GM18867 (cell line): ENCODE measurements at regions not wholly inside any gene's neighbourhood (a gene's known extent, or its start where the extent isn't known, plus 50 kb on each side); places are given as distances from the start of the nearest gene placed in this dataset.

Experiments used
- ATAC-seq: cut with Tn5 transposase; IDR thresholded peaks from one replicate; pipeline ENCODE4 v1.9.1; 2021; ENCODE audit warnings: mild to moderate bottlenecking, moderate library complexity; ENCODE audit not compliant: unreplicated experiment

DNA sequence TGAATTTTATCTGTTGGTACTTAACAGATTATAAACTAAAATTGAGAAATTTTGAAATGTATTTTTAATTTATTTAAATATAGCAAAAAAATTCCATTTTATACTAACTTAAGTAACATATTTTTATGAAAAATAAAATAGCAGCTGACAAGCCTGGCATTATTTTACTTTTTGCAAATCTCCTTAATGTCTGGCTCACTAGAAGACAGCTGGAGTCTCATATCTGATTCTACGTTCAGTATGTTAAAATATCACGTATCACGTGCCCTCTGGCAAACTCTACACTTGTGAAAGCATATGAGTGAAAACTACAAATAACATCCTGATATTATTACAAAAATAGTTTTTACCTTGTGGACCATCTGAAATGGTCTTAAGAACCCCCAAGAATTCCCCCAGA is 513.2 kb upstream of the NBEA start:
- no peak for ATAC-seq

DNA sequence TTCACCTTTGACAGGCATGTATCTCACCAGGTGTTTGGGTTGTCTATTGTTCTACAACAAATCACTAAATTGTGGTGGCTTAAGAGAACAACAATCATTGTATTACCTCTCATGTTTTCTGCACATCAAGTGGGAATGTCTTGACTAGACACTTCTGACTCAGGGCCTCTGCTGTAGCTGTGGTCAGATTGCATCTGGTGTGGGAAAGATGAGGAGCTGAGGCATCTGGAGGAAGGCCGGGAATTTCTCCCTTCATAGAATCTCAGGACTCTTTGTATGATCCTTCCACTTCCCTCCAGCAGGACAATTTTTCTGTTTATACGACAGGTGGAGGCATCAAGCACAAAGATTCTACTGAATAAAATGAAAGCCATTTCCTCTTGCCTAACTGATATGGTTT is 511.8 kb upstream of the NBEA start:
- no peak for ATAC-seq

DNA sequence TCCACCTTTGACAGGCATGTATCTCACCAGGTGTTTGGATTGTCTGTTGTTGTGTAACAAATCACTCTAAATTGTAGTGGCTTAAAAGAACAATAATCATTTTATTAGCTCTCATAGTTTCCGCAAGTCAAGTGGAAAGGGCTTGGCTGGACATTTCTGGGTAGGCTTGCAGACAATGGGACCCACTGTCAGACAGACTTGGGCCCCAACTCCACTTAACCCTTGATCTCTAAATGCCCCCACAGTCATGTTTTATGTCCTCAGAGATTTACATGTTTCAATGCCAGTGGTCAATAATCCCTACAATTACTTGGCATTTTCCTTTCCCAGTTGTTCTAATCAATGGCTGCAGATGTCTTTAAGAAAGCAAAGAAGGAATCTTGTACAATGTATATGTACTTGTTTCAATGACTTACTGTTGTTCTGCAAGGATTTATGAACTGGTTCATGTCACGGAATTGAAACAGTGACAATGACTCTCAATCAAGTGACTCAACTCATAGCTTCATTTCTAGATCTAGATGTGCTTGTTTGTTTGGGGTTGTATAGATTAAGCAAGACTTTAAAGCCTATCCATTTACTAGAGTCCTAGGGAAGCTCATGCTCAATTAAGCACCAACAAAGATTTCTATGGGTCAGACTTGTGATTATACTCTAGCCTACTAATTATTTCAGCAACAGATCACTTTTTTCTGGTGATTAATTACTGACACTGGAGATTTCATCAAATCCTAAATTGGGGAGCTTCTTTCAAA is 510.1 kb upstream of the NBEA start:
- no peak for ATAC-seq

DNA sequence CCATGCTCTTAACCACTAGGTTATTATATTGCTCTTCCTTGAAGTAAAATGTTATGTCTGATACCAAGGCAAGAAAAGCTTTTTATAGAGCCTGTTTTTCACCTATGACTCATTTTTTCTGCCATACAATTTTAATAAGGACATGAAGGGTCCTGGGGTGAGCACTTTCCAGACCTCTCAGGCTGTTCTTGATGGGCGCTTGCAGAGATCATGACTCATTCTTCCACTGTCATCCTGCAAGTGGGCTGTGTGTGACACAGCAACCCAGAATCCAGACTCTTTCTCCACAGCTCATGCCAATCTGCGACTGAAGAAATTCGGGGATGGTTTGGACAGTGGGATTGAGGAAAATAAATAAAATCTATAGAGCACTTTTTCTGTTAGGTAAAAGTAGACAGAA is 506.7 kb upstream of the NBEA start:
- no peak for ATAC-seq

DNA sequence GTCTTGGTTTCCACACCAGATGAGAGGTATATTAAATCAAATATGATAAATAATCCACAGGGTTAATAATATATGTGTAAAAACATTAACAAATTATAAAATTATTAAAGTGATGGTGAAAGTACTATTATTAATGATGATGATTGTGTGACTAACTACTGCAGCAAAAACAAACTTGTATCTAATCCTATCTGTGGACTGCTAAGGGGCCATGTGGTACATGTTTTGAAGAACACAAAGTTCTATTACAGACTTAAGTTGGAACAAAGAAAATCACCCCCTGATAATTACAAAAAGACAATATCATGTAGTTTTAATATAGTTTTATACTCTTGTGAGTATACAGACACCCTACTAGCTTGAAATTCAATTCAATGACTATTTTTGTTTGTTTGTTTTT is 504.2 kb upstream of the NBEA start:
- no peak for ATAC-seq

DNA sequence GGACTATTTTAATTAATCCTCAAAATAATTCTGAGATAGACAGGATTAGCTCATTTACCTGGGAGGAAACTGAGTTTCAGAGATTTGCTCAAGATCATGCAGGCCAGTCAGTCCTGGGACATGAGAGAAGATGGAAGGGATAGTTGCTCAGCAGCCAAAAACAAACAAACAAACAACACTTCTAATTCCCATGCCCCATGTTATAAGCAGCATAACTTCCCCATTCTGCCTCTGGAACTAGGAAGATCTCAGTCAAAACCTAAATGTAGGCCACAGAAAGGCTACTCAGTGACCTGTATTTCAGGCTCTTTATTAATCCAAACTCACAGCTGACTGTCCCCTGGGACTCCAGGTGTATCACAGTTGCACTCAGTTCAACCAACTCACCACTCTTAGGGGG is 489.2 kb upstream of the NBEA start:
- no peak for ATAC-seq

DNA sequence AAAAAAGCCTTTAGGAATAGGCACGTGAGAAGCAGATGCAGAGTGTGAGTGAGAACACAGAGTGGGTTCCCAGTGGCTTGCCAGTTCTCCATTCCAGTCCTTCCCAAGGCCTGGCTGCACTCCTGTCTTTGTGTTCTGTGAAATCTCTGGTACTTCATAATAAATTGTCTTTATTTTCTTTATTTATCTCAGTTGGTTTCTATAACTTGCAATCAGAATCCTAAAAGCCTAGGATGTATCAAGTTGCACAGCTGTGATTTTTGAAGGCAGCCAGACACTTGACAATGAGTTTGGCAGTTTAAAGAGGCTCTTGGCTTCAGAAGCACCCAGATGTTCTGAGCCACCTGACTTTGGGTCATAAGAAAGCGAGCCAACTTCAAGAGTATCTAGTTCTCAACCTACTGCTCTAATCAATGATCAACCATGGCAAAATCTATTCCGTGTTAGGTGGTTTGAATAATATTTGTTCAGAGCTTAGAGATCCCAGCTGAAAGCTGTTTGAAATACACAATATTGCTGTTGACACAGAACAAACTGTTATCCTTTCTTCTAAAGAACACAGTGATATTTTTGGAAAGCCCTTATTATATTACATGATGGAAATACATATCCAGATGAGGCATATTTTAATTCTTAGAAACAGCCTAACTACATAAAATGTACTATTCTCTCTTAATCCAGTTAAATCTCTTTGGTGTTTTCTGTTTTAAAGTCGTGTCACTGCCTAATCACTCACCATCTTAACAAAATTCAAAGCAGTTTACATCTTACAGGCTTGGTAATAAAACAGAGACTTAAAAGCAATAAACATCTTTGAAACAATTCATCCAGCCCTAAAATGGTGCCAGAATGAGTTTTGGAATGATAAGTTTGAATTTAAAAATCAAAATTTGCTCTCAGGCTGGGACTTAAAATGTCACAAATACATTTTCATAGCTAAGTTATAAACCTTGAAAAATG is 483.0 kb upstream of the NBEA start:
- no peak for ATAC-seq

DNA sequence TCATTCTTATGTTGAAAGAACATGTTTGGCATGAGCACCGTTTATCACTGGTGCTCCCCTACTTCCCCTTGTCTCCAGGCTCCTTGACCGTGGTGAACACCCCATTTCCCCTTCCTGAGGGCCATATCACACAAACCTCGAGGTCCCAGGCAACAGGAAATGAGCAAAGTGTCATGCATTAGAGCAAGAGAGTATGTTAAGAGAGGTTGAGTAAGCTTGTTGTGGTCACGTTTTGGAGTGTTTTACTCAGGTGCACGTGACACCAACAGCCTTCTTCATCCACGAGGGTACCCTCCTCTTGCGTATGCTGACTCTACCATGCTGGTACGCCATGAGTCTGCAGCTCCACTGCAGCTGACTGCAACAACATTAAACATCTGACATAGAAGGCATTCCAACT is 482.2 kb upstream of the NBEA start:
- ATAC-seq, result no peak

DNA sequence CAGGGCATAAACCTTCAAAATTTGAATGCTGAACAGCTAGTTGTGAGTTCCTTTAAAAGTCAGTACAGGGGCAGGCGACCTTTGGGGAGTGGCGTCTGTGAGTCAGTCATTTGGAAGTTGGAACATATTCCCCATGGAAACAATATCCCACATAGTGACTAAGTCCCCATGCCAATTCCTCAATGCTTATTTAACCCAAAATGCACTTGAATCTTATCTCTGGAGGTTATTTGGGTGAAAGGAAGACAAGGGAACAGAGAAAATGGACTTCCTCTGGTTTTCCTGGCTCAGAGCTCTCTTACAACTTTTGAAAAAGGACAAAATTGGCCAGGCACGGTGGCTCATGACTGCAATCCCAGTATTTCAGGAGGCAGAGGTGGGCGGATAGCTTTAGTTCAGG is 479.2 kb upstream of the NBEA start:
- ATAC-seq, result no peak

DNA sequence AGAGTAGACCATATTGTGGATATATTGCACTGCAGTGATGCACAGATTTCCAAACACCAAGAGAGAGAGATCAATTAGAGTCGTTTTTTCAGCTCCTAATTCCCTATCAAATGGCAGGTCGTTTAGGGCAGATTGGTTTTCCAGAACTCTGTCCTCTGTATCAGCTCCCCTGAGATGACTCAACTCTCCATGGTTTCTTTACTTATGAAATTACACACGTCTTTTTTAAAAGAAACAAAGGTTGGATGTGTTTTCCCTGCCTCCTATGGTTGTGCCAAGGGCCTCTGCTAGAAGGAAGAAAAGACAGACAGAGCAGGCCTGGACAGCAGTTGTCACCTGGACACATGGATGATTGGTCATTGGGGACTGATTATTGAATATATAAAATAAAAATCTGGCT is 478.1 kb upstream of the NBEA start:
- ATAC-seq, result no peak

DNA sequence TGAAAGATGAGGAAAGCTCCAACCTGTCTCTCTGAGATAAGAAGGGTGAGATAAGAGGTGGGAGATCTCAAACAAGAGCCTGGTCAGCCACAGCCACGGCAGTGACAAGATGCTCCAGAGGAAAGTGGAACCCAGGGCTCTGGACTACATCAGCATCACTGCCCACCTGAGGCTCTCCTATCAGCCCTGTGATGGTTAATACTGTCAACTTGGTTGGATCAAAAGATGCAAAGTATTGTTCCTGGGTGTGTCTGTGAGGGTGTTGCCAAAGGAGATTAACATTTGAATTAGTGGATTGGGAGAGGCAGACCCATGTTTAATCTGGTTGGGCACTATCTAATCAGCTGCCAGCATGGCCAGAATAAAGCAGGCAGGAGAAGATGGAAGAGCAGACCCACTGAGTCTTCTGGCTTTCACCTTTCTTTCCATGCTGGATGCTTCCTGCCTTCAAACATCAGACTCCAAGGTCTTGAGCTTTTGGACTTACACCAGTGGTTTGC is 476.6 kb upstream of the NBEA start:
- ATAC-seq, result no peak

DNA sequence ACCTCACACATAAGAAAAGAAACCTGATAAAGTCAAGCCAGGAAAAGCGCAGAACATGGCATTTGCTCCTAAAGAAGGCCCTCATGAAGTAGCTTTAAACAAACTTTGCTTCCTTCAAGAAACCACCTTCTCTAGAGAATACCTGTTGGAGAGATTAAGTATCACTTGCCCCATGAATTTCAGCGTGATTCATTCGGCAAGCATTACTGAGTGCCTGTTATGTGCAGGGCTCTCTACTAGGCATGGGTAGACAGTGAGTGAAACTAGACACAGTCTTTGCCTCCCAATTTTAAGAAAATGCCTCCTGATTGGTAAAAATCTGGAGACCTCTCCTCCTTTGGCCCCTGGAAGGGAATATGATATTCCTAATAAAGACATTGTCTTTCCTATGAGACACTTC is 475.8 kb upstream of the NBEA start:
- ATAC-seq, result no peak

DNA sequence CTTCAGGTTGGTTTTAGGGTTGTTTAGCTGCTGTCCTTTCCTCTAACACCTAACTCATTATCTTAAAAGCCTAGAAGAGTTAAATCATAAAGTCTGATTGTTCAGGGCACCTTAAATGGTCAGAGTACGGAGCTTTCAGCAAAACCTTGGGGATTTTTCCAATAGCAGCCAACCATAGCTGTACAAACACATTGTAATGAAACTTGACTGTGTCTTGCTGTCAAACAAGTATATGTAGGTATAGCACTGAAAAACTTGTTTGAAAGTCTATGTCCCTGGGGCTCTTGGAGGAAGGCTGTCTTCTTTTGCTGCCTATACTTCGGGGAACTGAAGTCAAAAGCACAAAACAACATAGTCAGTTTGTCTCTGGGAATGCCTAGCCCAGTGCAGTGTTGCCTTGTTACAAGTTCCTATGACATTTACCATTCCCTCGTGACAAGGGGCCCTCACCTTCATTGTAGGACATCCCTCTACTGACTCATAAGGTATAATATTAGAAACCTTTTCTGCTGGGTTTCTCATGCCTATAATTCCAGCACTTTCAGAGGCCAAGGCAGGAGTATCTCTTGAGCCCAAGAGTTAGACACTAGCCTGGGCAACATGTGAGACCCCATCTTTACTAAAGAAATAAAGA is 474.5 kb upstream of the NBEA start:
- ATAC-seq, result no peak

DNA sequence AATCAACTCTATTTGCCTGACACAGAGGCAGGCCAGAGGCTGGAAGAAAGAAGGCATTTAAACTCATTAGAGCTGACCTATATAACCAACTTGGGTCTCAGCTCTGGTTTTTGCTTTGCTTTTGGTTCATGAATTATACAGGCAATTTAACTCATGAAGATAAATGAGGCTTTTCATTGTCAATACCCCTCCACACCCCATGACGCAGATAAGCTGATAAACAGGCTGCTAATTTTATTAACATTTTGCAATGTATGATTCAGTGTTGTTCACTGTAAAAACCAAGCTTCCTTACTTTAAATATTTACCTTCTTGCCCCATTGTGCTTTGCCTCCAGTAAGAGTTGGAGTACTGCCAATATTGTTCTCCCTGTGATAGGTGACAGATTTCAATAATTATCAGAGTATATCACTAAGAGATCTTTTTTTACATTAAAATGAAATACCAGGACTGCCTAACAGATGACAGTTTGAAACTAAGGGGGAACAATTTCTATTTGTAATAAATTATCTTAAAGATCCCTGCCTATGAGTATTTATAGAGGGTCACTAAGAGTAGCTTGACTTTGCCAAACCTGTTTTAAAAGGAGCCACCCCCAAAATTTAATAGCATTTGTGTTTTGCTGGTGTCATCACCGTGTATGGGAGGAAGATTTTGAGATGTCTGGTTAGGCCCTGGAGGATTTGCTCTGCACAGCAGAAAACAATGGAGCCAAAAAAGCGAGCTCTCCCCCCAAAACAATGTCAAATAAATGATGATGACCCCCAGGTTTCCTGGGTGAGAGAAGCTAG is 472.7 kb upstream of the NBEA start:
- no peak for ATAC-seq

DNA sequence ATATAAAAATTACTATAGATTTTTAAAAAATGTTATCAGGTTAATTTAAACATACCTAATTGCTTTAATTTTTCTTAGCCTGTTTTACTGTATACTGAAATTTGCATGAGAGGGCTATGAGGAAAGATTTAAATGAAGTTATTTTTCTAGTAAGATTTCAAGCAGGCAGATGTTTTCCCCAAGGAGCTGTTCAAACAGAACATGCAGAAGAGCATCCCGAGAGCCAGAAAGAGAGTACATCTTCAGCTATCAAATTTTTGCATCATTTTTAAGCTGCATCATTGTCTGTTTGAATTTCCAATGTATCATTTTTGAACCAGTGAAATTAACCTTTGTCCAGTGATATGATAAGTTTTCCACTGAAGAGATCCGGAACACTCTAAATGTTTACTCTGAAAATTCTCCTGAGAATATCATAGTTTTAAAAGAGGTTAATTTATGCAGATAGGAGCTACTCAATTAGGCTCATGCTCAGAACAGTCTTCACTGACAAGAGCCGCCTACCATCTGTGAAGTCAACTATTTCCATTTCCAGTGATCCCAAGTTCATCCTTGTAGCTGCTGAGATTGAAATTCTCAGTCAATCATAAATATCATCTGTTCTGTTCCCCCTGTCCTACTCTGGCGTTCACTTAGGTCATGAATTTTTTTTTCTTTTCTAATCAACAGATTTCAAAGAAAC is 467.7 kb upstream of the NBEA start:
- no peak for ATAC-seq

DNA sequence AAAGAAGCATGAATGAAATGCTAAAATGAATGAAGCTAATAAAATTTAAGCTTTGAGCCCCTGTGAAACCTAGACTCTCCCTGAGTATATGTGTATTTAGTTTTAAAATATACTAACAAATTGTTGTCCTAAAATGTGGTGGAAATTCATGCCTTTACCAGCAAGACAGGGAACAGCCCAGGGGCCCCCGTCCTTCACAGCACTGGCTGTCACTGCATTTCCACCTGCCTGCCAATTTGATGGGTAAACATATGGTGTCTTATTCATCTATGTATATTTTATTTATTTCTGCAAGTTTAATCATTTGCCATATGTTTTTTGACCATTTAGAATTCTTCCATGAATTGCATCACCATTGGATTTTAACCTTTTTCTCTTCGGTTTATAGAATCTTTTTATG is 463.7 kb upstream of the NBEA start:
- no peak for ATAC-seq

DNA sequence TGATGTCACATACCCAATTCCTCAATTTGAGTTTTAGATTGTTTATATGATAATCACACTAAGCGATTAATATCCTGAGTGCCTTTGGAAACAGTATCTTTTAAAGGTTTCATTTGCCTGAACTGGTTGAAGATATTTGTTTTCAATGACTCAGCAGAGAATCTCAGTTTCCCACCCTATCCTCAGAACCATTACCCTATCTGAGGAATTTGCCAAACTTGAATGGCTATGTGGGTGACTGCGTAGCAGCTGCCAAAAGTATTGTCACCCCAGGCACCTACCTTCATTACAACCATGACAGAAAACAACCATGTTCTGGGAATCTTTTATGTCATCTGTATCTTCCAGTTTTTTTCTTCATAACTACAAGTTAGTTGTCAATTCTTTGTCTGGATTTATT is 440.1 kb upstream of the NBEA start:
- no peak for ATAC-seq

DNA sequence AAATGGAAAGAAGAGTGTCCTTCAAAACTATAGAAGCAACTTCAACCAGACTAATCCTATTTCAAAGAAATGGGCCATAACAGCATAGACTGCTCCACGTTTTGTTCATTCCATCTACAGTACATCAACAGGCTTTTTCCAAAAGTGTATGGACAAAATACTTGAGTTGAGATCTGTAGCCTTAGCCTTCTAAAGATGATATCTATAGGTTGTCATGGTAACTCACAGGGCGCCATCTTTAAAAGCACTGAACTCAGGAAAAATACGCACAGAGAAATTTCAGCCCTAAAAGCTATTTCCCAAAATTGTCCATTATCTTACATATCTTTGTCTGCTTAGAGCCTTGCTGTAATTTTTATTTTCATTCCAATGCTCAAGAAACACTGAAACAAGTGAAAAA is 439.4 kb upstream of the NBEA start:
- ATAC-seq, result no peak

DNA sequence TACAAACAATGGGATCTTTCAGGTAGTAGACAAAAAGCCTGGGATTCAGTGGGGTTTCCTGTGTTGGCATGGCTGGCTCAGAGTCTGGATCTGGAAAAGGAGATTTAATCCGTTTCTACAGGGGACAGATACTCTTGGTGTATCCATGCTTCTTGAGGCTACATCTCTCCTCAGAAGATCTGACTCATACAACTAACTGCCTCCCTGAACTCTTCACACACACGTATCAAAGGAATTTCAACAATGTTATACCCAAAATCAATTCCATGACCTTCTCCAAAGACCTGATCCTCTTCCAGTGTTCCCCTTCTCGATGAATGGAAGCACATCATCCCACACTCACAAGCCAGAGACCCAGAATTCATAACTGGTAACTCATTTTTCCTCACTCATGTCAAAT is 435.3 kb upstream of the NBEA start:
- ATAC-seq, result no peak

DNA sequence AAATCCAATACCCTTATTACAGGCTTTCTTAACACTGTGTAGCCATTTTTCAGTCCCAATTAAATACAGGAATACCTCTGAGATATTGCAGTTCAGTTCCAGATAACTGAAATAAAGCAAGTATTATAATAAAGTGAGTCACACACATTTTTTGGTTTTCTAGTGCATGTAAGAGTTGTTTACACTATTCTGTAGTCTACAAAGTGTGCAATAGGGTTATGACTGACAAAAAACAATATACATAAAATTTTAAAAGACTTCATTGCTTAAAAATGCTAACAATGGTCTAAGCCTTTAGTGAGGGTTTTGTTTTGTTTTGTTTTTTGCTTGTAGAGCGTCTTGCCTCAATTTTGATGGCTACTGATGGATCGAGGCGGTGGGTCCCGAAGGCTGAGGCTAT is 434.4 kb upstream of the NBEA start:
- no peak for ATAC-seq
